ENCODE measurements at regions not wholly inside any gene's neighbourhood (a gene's known extent, or its start where the extent isn't known, plus 50 kb on each side); places are given as distances from the start of the nearest gene placed in this dataset.
"Not testable (repeated sequence)": the region's sequence is repeated elsewhere in the genome, so short reads cannot be mapped to it uniquely, and the experiment has no call there.

GRCh38 chr1:244271691-244272308, 179.9 kb downstream of the ADSS2 start:
- no peak for DNase-seq

GRCh38 chr1:244272471-244273261, 179.0 kb downstream of the ADSS2 start:
- peak in 1 of 2 donors; percentile 82 for DNase-seq

GRCh38 chr1:244273262-244273844, 178.4 kb downstream of the ADSS2 start:
- DNase-seq: no peak

GRCh38 chr1:244273845-244274619, 177.7 kb downstream of the ADSS2 start:
- DNase-seq: peak; percentile 19 to 64

GRCh38 chr1:244276646-244277045, 175.1 kb downstream of the ADSS2 start:
- DNase-seq: no peak

GRCh38 chr1:244280201-244280600, 171.5 kb downstream of the ADSS2 start:
- DNase-seq: no peak

GRCh38 chr1:244280859-244281258, 170.8 kb downstream of the ADSS2 start:
- no peak for DNase-seq

GRCh38 chr1:244283772-244284171, 167.9 kb downstream of the ADSS2 start:
- DNase-seq: no peak

GRCh38 chr1:244284641-244285156, 167.0 kb downstream of the ADSS2 start:
- DNase-seq: no peak

GRCh38 chr1:244286341-244286740, 165.4 kb downstream of the ADSS2 start:
- DNase-seq: no peak

- DNase-seq: no peak
Measured at GRCh38 chr1:244287726-244288125, 164.0 kb downstream of the ADSS2 start.

- no peak for DNase-seq
Measured at GRCh38 chr1:244288663-244289062, 163.0 kb downstream of the ADSS2 start.

GRCh38 chr1:244289991-244290785, 161.5 kb downstream of the ADSS2 start:
- no peak for DNase-seq

- peak in 1 of 2 donors; percentile 68 for DNase-seq
Measured at GRCh38 chr1:244291236-244292201, 160.2 kb downstream of the ADSS2 start.

- DNase-seq: no peak
Measured at GRCh38 chr1:244294599-244295224, 157.0 kb downstream of the ADSS2 start.

- DNase-seq: no peak
Measured at GRCh38 chr1:244296003-244296402, 155.7 kb downstream of the ADSS2 start.

GRCh38 chr1:244296447-244296846, 155.3 kb downstream of the ADSS2 start:
- DNase-seq: no peak

- DNase-seq: no peak
Measured at GRCh38 chr1:244297087-244297486, 154.6 kb downstream of the ADSS2 start.

- no peak for DNase-seq
Measured at GRCh38 chr1:244297616-244298015, 154.1 kb downstream of the ADSS2 start.

GRCh38 chr1:244300029-244300375, 151.7 kb downstream of the ADSS2 start:
- not testable (repeated sequence) for DNase-seq
